Loucy (cell line): ENCODE measurements at regions not wholly inside any gene's neighbourhood (a gene's known extent, or its start where the extent isn't known, plus 50 kb on each side); places are given as distances from the start of the nearest gene placed in this dataset.
"Not testable (repeated sequence)": the region's sequence is repeated elsewhere in the genome, so short reads cannot be mapped to it uniquely, and the experiment has no call there.

Experiments
- H2AFZ ChIP-seq: fragments of 200-600 bp; sonication (generic); 2 replicates; pipeline ENCODE4 v1.6.0; 2016; ENCODE audit warnings: antibody characterized with exemption, mild to moderate bottlenecking, low read length, moderate library complexity
- H3F3A ChIP-seq: fragments of 200-600 bp; 2 replicates; pipeline ENCODE4 v1.6.0; 2016; ENCODE audit warnings: antibody characterized with exemption, low read depth, mild to moderate bottlenecking
- H3K27me3 ChIP-seq: fragments of 200-600 bp; sonication (generic); 2 replicates; pipeline ENCODE4 v1.6.1; 2014; ENCODE audit warnings: low read length, mild to moderate bottlenecking; ENCODE audit not compliant: insufficient read depth, poor library complexity, severe bottlenecking
- H3K36me3 ChIP-seq: fragments of 200-600 bp; sonication (generic); 2 replicates; pipeline ENCODE4 v1.6.1; 2016; ENCODE audit warnings: low read length; ENCODE audit not compliant: insufficient read depth
- H3K4me1 ChIP-seq: fragments of 200-600 bp; sonication (generic); 2 replicates; pipeline ENCODE4 v1.5.1; 2014; ENCODE audit warnings: low read length, mild to moderate bottlenecking; ENCODE audit not compliant: insufficient read depth, poor library complexity, severe bottlenecking
- H3K4me2 ChIP-seq: fragments of 200-600 bp; sonication (generic); 2 replicates; pipeline ENCODE4 v1.6.0; 2014; ENCODE audit warnings: antibody characterized with exemption, low read length, low read depth, mild to moderate bottlenecking; ENCODE audit not compliant: poor library complexity, severe bottlenecking
- H3K4me3 ChIP-seq: fragments of 200-600 bp; sonication (generic); 2 replicates; pipeline ENCODE4 v1.5.1; 2014; ENCODE audit warnings: low read length, mild to moderate bottlenecking, mixed read lengths; ENCODE audit not compliant: poor library complexity, severe bottlenecking
- H3K79me2 ChIP-seq: fragments of 200-600 bp; sonication (generic); 2 replicates; pipeline ENCODE4 v1.6.1; 2014; ENCODE audit warnings: low read length; ENCODE audit not compliant: insufficient read depth
- H3K9ac ChIP-seq: fragments of 200-600 bp; sonication (generic); 2 replicates; pipeline ENCODE4 v1.6.0; 2014; ENCODE audit warnings: mild to moderate bottlenecking, low read depth, low read length, moderate library complexity; ENCODE audit not compliant: poor library complexity, severe bottlenecking
- H3K9me2 ChIP-seq: fragments of 200-600 bp; sonication (generic); replicated peaks from 2 replicates; pipeline ENCODE4 v1.6.1; 2016; ENCODE audit warnings: low read depth, low read length, mixed read lengths
- H3K9me3 ChIP-seq: fragments of 200-600 bp; sonication (generic); 2 replicates; pipeline ENCODE4 v1.6.1; 2014; ENCODE audit warnings: mild to moderate bottlenecking, antibody characterized with exemption, low read length, low read depth; ENCODE audit not compliant: insufficient read depth
- H4K20me1 ChIP-seq: fragments of 200-600 bp; sonication (generic); 2 replicates; pipeline ENCODE4 v1.6.0; 2014; ENCODE audit warnings: antibody characterized with exemption, low read length, mild to moderate bottlenecking; ENCODE audit not compliant: insufficient read depth, poor library complexity, severe bottlenecking
- EZH2phosphoT487 ChIP-seq: fragments of 200-600 bp; IDR thresholded peaks from 2 replicates; pipeline ENCODE4 v1.6.1; 2018; ENCODE audit warnings: antibody characterized with exemption, mild to moderate bottlenecking, moderate library complexity, borderline replicate concordance
- TF ChIP-seq, protein P1 (sequence below): fragments of 200-600 bp; sonication (generic); conservative IDR thresholded peaks from 2 replicates; pipeline ENCODE4 v1.5.1; 2014; ENCODE audit warnings: mild to moderate bottlenecking, antibody characterized with exemption, low read length

GRCh38 chr10:118927321-118927720, 102.2 kb upstream of the NANOS1 start:
- Histone ChIP-seq H3K9ac (no peak overlapping the region), H4K20me1 (no peaks in the 10 kb centered on the region), H3F3A (no peaks in the 10 kb centered on the region), H3K4me2 (no peak overlapping the region), H3K4me1 (no peaks in the 10 kb centered on the region), H2AFZ (no peak overlapping the region), H3K27me3 (no peaks in the 10 kb centered on the region), H3K4me3 (no peak overlapping the region), H3K36me3 (no peaks in the 10 kb centered on the region), H3K9me2 (no peaks in the 10 kb centered on the region), H3K9me3 (peaks cover 25% of the 10 kb centered on the region; the same call in 1 of the 2 replicates), H3K79me2 (no peaks in the 10 kb centered on the region)
- no peak for TF ChIP-seq EZH2phosphoT487
- TF ChIP-seq, protein P1, sequence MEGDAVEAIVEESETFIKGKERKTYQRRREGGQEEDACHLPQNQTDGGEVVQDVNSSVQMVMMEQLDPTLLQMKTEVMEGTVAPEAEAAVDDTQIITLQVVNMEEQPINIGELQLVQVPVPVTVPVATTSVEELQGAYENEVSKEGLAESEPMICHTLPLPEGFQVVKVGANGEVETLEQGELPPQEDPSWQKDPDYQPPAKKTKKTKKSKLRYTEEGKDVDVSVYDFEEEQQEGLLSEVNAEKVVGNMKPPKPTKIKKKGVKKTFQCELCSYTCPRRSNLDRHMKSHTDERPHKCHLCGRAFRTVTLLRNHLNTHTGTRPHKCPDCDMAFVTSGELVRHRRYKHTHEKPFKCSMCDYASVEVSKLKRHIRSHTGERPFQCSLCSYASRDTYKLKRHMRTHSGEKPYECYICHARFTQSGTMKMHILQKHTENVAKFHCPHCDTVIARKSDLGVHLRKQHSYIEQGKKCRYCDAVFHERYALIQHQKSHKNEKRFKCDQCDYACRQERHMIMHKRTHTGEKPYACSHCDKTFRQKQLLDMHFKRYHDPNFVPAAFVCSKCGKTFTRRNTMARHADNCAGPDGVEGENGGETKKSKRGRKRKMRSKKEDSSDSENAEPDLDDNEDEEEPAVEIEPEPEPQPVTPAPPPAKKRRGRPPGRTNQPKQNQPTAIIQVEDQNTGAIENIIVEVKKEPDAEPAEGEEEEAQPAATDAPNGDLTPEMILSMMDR, result no peak

GRCh38 chr10:118930614-118931013, 98.9 kb upstream of the NANOS1 start:
- Histone ChIP-seq H3K4me1 (no peaks in the 10 kb centered on the region), H3F3A (no peaks in the 10 kb centered on the region), H3K79me2 (no peaks in the 10 kb centered on the region), H3K4me3 (no peak overlapping the region), H3K9ac (no peak overlapping the region), H3K4me2 (no peak overlapping the region), H2AFZ (no peak overlapping the region), H3K9me3 (peaks cover 25% of the 10 kb centered on the region; the same call in 1 of the 2 replicates), H4K20me1 (no peaks in the 10 kb centered on the region), H3K36me3 (no peaks in the 10 kb centered on the region), H3K27me3 (no peaks in the 10 kb centered on the region), H3K9me2 (no peaks in the 10 kb centered on the region)
- no peak for TF ChIP-seq EZH2phosphoT487
- TF ChIP-seq, protein P1, result no peak

DNA sequence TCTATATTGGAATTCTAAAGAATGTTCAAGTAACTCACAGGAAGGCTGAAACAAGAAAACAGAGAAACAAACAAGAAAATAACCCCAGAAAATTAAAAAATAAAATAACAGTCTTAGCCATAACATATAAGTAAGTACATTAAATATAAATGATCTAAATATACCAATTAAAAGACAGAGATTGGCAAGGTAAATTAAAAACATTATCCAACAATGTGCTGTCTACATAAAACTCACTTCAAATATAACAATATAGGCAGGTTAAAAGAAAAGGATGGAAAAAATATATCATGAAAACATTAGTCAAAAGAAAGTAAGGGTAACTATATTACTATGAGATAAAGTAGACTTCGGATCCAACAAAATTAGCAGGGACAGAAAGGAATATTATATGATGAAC, 98.1 kb upstream of the NANOS1 start:
- H3K9me2 ChIP-seq, result no peaks in the 10 kb centered on the region
- no peak overlapping the region for H3K9ac ChIP-seq
- no peaks in the 10 kb centered on the region for H3K4me1 ChIP-seq
- no peaks in the 10 kb centered on the region for H3K79me2 ChIP-seq
- no peaks in the 10 kb centered on the region for H3K36me3 ChIP-seq
- no peaks in the 10 kb centered on the region for H3K27me3 ChIP-seq
- no peaks in the 10 kb centered on the region for H4K20me1 ChIP-seq
- TF ChIP-seq, protein P1, result no peak
- no peak for TF ChIP-seq EZH2phosphoT487
- H3F3A ChIP-seq, result no peaks in the 10 kb centered on the region
- H3K4me3 ChIP-seq, result no peak overlapping the region
- H3K9me3 ChIP-seq, result peaks cover 25% of the 10 kb centered on the region; the same call in 1 of the 2 replicates
- no peak overlapping the region for H2AFZ ChIP-seq
- H3K4me2 ChIP-seq, result no peak overlapping the region

DNA sequence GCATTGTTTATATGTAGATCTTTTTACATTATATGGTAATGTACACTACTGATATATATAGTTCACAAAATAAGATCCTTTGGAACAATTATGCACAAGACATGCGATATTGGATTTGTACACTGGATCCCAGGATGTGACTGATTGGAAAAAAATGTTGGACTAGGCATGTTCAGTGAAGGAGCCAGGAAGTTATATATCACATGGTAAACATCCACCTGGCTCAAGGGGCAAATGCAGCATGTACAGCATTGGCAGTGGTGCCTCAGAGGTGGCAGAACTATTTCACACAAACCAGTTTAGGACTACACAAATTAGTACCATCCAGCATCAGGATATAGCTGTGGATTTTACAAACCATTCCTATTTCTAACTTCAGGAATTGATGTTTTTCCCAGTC, 97.4 kb upstream of the NANOS1 start:
- not testable (repeated sequence) for H3K79me2 ChIP-seq, H3K4me2 ChIP-seq, H3K4me3 ChIP-seq, H2AFZ ChIP-seq, H3K9me2 ChIP-seq, H3F3A ChIP-seq, H4K20me1 ChIP-seq, H3K9ac ChIP-seq, H3K4me1 ChIP-seq, H3K27me3 ChIP-seq, H3K36me3 ChIP-seq
- H3K9me3 ChIP-seq, result peaks cover 25% of the 10 kb centered on the region; the same call in 1 of the 2 replicates
